ACC112 (cell line): ENCODE measurements at regions not wholly inside any gene's neighbourhood (a gene's known extent, or its start where the extent isn't known, plus 50 kb on each side); places are given as distances from the start of the nearest gene placed in this dataset.

Experiments
- H2AFZ ChIP-seq: fragments of 200-600 bp; sonication (generic); one replicate; pipeline ENCODE4 v1.6.0; 2017; ENCODE audit warnings: antibody characterized with exemption, low read length; ENCODE audit not compliant: unreplicated experiment
- H3K27ac ChIP-seq: fragments of 200-600 bp; sonication (generic); 2 replicates; pipeline ENCODE4 v1.5.1; 2014; ENCODE audit warnings: low read depth, mild to moderate bottlenecking, antibody characterized with exemption, low read length, moderate library complexity
- H3K27me3 ChIP-seq: fragments of 200-600 bp; sonication (generic); 2 replicates; pipeline ENCODE4 v1.6.1; 2014; ENCODE audit warnings: mild to moderate bottlenecking, antibody characterized with exemption, low read length, moderate library complexity, mixed read lengths; ENCODE audit not compliant: insufficient read depth
- H3K36me3 ChIP-seq: fragments of 200-600 bp; sonication (generic); 2 replicates; pipeline ENCODE4 v1.6.1; 2016; ENCODE audit warnings: mild to moderate bottlenecking, antibody characterized with exemption, low read length, moderate library complexity, mixed read lengths; ENCODE audit not compliant: insufficient read depth
- H3K4me1 ChIP-seq: fragments of 200-600 bp; sonication (generic); one replicate; pipeline ENCODE4 v1.6.1; 2016; ENCODE audit warnings: low read length, mixed read lengths; ENCODE audit not compliant: insufficient read depth, unreplicated experiment, control insufficient read depth
- H3K4me3 ChIP-seq: fragments of 200-600 bp; sonication (generic); 2 replicates; pipeline ENCODE4 v1.5.1; 2014; ENCODE audit warnings: mild to moderate bottlenecking, low read depth, low read length
- H3K79me2 ChIP-seq: fragments of 200-600 bp; sonication (generic); one replicate; pipeline ENCODE4 v1.6.0; 2016; ENCODE audit warnings: low read length; ENCODE audit not compliant: control insufficient read depth, unreplicated experiment, insufficient read depth

DNA sequence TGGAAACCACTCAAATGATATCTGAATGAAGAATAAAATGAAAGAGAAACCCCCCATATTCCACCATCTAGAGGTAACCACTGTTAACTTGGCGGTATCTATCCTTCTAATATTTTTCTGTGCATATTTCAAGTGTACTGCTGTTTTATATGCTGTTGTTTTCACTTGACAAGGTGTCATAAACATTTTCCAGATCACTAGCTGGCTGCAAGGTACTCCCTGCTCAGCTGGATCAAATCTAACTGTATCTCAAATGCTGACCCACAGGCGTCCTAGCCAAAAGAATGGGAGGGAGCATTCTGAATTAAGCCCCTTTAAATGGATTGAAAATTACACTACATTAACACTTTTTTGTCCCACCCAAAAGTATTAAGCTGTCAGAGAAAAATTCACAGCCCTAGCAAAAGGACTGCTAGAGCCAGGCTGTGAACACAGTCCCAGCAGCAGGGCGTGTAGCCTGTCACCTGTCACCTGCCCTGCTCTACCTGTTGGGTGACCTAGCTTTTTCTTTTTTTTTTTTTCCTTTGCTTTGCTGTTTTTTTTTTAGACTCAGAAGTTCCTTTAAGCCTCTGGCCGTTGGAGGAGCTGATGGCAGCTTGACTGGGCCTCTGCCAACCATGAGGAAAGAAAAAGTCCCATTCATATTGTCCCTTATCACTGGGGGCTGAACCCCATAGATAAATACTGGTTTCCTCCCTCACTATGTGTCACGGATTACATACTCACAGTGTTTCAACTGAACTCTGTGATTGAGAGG, 93.7 kb upstream of the TSC22D2 start:
- H3K27ac ChIP-seq, result no peak overlapping the region
- no peaks in the 10 kb centered on the region for H3K27me3 ChIP-seq
- H3K36me3 ChIP-seq, result no peaks in the 10 kb centered on the region
- peaks cover 21% of the 10 kb centered on the region for H3K4me1 ChIP-seq
- H3K4me3 ChIP-seq, result no peak overlapping the region
- H3K79me2 ChIP-seq, result no peaks in the 10 kb centered on the region
- no peak overlapping the region for H2AFZ ChIP-seq

DNA sequence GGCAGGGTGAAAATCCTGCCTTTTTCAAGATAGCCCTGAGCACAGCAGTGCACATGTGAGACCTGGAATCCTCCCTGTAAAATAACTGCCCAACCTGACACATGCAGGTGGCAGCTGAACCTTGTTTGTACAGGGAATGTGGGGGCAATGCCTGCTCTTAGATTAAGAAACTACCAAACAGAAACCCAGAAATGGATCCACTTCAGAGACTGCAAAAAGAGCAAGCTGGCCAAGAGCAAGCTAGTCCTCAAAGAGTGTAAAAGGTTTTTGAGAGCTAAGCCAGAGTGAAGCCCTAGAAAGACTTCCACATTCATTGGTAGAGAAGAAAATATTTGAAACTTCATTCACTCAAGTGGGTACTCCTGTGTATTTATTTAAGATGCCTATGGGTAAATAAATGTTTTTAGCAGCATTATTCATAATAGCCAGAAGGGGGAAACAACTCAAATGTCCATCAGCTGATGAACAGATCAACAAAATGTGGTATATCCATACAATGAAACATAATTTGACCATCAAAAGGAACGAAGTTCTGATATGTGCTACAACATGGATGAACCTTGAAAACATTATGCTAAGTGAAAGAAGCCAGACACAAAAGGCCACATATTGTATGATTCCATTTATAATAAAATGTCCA, 96.0 kb upstream of the TSC22D2 start:
- Histone ChIP-seq H3K27ac (no peak overlapping the region), H3K79me2 (no peaks in the 10 kb centered on the region), H3K27me3 (no peaks in the 10 kb centered on the region), H3K36me3 (no peaks in the 10 kb centered on the region), H3K4me1 (peaks cover 9% of the 10 kb centered on the region), H2AFZ (no peak overlapping the region), H3K4me3 (no peak overlapping the region)

- Histone ChIP-seq H3K4me3 (no peak overlapping the region), H3K4me1 (peaks cover 9% of the 10 kb centered on the region), H3K27ac (no peak overlapping the region), H3K27me3 (no peaks in the 10 kb centered on the region), H2AFZ (no peak overlapping the region), H3K36me3 (no peaks in the 10 kb centered on the region), H3K79me2 (no peaks in the 10 kb centered on the region)
Measured at GRCh38 chr3:150311156-150311555, 96.9 kb upstream of the TSC22D2 start.

GRCh38 chr3:150309557-150309956, 98.5 kb upstream of the TSC22D2 start:
- no peak overlapping the region for H2AFZ ChIP-seq
- H3K4me1 ChIP-seq, result peaks cover 4% of the 10 kb centered on the region
- no peak overlapping the region for H3K4me3 ChIP-seq
- H3K79me2 ChIP-seq, result no peaks in the 10 kb centered on the region
- no peaks in the 10 kb centered on the region for H3K36me3 ChIP-seq
- peak overlapping the region; percentile 41 for H3K27ac ChIP-seq
- no peaks in the 10 kb centered on the region for H3K27me3 ChIP-seq

GRCh38 chr3:150309257-150309542, 98.9 kb upstream of the TSC22D2 start:
- H3K79me2 ChIP-seq, result no peaks in the 10 kb centered on the region
- no peak overlapping the region for H2AFZ ChIP-seq
- H3K27me3 ChIP-seq, result no peaks in the 10 kb centered on the region
- peak overlapping the region; percentile 41 for H3K27ac ChIP-seq
- no peak overlapping the region for H3K4me3 ChIP-seq
- H3K36me3 ChIP-seq, result no peaks in the 10 kb centered on the region
- H3K4me1 ChIP-seq, result peaks cover 4% of the 10 kb centered on the region

GRCh38 chr3:150308481-150309256, 99.4 kb upstream of the TSC22D2 start:
- Histone ChIP-seq H3K4me3 (no peak overlapping the region), H3K36me3 (no peaks in the 10 kb centered on the region), H2AFZ (no peak overlapping the region), H3K79me2 (no peaks in the 10 kb centered on the region), H3K27me3 (no peaks in the 10 kb centered on the region), H3K4me1 (peaks cover 4% of the 10 kb centered on the region), H3K27ac (peak overlapping the region; percentile 41; the same call in 1 of the 2 replicates)

- Histone ChIP-seq H2AFZ (no peak overlapping the region), H3K79me2 (no peaks in the 10 kb centered on the region), H3K4me3 (no peak overlapping the region), H3K4me1 (peaks cover 4% of the 10 kb centered on the region), H3K27ac (no peak overlapping the region), H3K36me3 (no peaks in the 10 kb centered on the region), H3K27me3 (no peaks in the 10 kb centered on the region)
Measured at GRCh38 chr3:150308037-150308319, 100.1 kb upstream of the TSC22D2 start.

DNA sequence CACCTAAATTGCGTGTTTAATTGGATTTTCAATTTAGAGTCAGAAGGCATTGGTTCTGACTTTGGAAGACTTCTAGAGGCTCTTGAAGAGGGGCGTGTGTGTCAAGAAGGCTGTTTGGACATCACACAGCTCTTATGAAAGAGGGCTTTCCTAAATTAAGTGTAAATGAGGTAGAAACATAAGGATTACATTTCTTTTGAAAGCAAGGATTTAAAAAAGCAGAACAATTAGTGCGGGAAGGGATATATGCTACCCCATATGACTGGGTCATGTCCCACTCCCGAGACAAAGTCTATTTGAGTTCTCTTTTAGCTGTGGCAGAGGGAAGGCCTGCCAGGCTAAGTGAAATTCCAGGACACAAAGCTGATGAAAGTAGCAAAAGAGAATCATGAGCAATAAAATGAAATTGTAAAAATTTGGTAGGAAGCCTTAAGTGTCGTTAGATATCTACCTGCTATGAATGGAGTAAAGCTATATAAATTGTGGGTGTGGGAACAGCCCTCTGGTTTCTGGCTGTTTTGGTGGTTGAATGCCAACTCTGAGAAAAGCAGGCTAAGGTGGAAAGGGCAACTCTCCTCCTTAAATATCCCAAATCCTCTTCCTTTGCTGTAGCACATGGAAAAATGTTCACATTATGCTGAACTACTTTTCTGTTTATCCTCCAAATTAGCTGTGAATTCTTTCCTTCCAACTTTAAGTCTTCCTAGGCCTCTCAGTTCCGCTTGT, 100.6 kb upstream of the TSC22D2 start:
- Histone ChIP-seq H2AFZ (no peak overlapping the region), H3K79me2 (no peaks in the 10 kb centered on the region), H3K27ac (no peak overlapping the region)

DNA sequence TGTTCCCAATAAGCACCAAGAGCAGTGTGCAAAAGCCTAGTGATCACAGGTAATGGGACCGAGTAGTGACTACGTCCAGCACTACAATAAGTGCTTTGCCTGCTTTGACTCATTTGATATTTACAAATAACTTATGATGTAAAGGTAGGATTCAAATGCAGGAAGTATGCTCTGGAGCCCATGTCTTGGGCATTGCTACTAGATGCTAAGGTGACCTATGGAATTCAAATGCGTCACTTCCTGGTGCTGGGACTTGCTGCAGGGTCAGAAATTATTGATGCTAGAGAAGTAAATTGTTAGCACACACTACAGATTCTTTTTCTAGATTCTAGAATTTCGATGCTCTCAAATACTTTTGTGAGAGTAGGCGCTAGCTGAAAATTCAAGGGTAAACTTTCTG, 101.2 kb upstream of the TSC22D2 start:
- Histone ChIP-seq H2AFZ (no peak overlapping the region), H3K4me1 (peaks cover 9% of the 10 kb centered on the region), H3K27ac (no peak overlapping the region), H3K4me3 (no peak overlapping the region), H3K27me3 (no peaks in the 10 kb centered on the region), H3K79me2 (no peaks in the 10 kb centered on the region), H3K36me3 (no peaks in the 10 kb centered on the region)

More for the DNA sequence above, 100.6 kb upstream of the TSC22D2 start:
- H3K27me3 ChIP-seq, result no peaks in the 10 kb centered on the region
- no peaks in the 10 kb centered on the region for H3K36me3 ChIP-seq
- peaks cover 6% of the 10 kb centered on the region for H3K4me1 ChIP-seq
- H3K4me3 ChIP-seq, result no peak overlapping the region

DNA sequence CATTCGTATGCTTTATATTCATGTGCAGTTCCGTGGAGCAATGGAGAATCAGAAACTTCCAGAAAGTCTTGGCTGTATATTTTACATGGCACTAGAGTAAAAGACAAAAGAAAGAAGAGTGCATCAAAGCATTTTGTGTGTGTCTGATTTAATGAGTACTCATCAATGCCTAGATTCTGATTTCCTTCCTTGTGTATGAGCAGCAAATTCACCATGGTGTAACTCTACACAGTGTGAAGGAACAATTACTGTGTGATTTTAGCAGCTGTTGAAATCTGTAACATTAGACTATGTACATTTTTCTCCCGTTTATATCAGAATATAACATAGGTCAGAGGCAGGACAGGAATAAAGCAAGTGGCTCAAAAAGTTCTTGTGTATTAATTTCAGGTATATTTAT, 102.0 kb upstream of the TSC22D2 start:
- Histone ChIP-seq H3K27ac (no peak overlapping the region), H3K36me3 (no peaks in the 10 kb centered on the region), H3K27me3 (no peaks in the 10 kb centered on the region), H3K79me2 (no peaks in the 10 kb centered on the region), H2AFZ (no peak overlapping the region), H3K4me1 (peaks cover 16% of the 10 kb centered on the region), H3K4me3 (no peak overlapping the region)
